ENCODE measurements at regions not wholly inside any gene's neighbourhood (a gene's known extent, or its start where the extent isn't known, plus 50 kb on each side); places are given as distances from the start of the nearest gene placed in this dataset.
"Not testable (repeated sequence)": the region's sequence is repeated elsewhere in the genome, so short reads cannot be mapped to it uniquely, and the experiment has no call there.

DNA sequence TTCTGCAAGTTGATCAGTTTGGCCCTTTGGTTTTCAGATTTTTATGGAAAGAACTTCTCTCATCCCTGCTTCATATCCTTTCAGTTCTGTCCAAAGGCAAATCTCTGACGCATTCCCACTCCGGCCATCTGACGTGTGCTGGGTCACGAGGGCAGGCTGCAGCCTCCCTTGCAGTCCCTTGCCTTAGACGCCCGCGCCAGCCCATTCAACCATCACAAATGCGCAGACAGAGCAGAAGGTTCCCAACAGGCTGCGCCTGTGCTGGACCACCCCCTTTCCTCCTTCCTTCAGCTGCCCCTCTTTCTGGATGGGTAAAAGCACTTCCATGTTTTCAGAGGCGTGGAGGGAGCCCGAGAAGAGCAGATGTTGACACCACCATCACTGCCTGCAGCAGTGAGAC is 144.2 kb downstream of the BCL2L11 start:
- FAIRE-seq; H2AK5ac ChIP-seq (ENCODE audit: low read depth, low read length): not testable (repeated sequence)

DNA sequence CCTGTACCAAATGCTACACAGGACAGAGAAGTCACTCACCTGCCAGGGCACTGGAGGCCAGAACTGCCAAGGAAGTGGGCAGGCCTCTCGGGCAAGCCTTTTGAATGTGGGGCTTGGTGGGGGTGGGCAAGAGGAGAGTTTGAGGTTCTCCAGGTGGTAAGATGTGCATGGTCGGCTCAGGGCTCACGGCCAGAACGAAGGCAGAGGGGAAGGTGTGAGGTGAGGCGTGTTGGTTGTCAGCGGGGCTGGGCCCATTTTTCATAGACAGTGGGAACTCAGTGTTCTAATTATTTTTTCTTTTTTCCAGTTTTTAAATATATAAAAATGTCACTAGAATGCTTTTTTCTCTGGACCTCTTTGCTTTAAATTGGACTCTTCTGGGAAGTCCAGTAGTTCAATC is 145.8 kb downstream of the BCL2L11 start:
- H3K36me3 ChIP-seq (ENCODE audit: control insufficient read depth in 2 of 4, insufficient read depth in 4 of 4, low read length in 3 of 4); H3K27me3 ChIP-seq (replicated peaks in 1 of 4; ENCODE audit: control insufficient read depth in 3 of 4, extremely low read depth in 1 of 4, insufficient read depth in 3 of 4, low read length in 3 of 4); H2BK20ac ChIP-seq (ENCODE audit: low read length); H3K79me2 ChIP-seq (ENCODE audit: control insufficient read depth in 1 of 2, insufficient read depth in 2 of 2, low read length in 2 of 2); H4K20me1 ChIP-seq (replicated peaks in 1 of 2; ENCODE audit: control insufficient read depth in 1 of 2, insufficient read depth in 2 of 2, low read length in 2 of 2); H2BK5ac ChIP-seq (ENCODE audit: low read depth, low read length); H3K23me2 ChIP-seq (ENCODE audit: low read depth, low read length); H3K27ac ChIP-seq (ENCODE audit: low read depth, low read length); H3K4me1 ChIP-seq (replicated peaks in 1 of 4; ENCODE audit: control insufficient read depth in 3 of 4, insufficient read depth in 4 of 4, low read length in 3 of 4); H2BK15ac ChIP-seq (ENCODE audit: low read length); H3K56ac ChIP-seq (replicated peaks; ENCODE audit: insufficient read length, low read depth, low read length); H3K14ac ChIP-seq (ENCODE audit: insufficient read length); DNase-seq (ENCODE audit: low read depth in 1 of 2, low spot score in 2 of 2); H4K91ac ChIP-seq (replicated peaks; ENCODE audit: insufficient read length, low read length); H2BK120ac ChIP-seq (replicated peaks; ENCODE audit: low read depth, low read length); H3K23ac ChIP-seq (ENCODE audit: insufficient read length); H3K9ac ChIP-seq (replicated peaks in 1 of 4; ENCODE audit: extremely low read depth in 1 of 4, low read depth in 3 of 4, low read length in 3 of 4); H3K4ac ChIP-seq (replicated peaks; ENCODE audit: insufficient read length, low read depth, low read length); FAIRE-seq; H3K79me1 ChIP-seq (ENCODE audit: low read depth, low read length); H4K5ac ChIP-seq (ENCODE audit: insufficient read length, low read depth, low read length); H3K9me3 ChIP-seq (ENCODE audit: insufficient read depth in 2 of 2, low read depth in 1 of 2, low read length in 1 of 2); H3K4me2 ChIP-seq (ENCODE audit: insufficient read depth in 1 of 2, low read depth in 2 of 2, low read length in 2 of 2); CTCF ChIA-PET (ENCODE audit: partially characterized antibody); POLR2A ChIA-PET (ENCODE audit: partially characterized antibody); H2BK12ac ChIP-seq (ENCODE audit: low read depth, low read length); H3K4me3 ChIP-seq (ENCODE audit: extremely low read depth in 1 of 4, insufficient read depth in 2 of 4, low read depth in 3 of 4, low read length in 4 of 4); H2AK5ac ChIP-seq (ENCODE audit: low read depth, low read length); H2AFZ ChIP-seq (ENCODE audit: low read length); H4K8ac ChIP-seq (ENCODE audit: extremely low read depth, insufficient read depth, low read length); H3K18ac ChIP-seq (ENCODE audit: extremely low read depth, low read length): not testable (repeated sequence)
- WGBS, 2 experiments (ENCODE audit: extremely low coverage in 1 of 2, insufficient coverage in 1 of 2, insufficient read length in 1 of 2, insufficient replicate concordance in 2 of 2, low coverage in 1 of 2, low lambda C conversion rate in 2 of 2, missing lambda C conversion rate in 1 of 2), result 93% methylated on average over 6 of the region's 6 CpGs; no CpG with 5 or more reads in 1 of the 2 experiments

More for the DNA sequence above, 144.2 kb downstream of the BCL2L11 start:
- H2BK120ac ChIP-seq (replicated peaks; ENCODE audit: low read depth, low read length); H3K4me2 ChIP-seq (ENCODE audit: insufficient read depth in 1 of 2, low read depth in 2 of 2, low read length in 2 of 2); H4K20me1 ChIP-seq (replicated peaks in 1 of 2; ENCODE audit: control insufficient read depth in 1 of 2, insufficient read depth in 2 of 2, low read length in 2 of 2); H2AFZ ChIP-seq (ENCODE audit: low read length); H2BK20ac ChIP-seq (ENCODE audit: low read length); H3K23me2 ChIP-seq (ENCODE audit: low read depth, low read length); H3K27me3 ChIP-seq (replicated peaks in 1 of 4; ENCODE audit: control insufficient read depth in 3 of 4, extremely low read depth in 1 of 4, insufficient read depth in 3 of 4, low read length in 3 of 4); H3K9me3 ChIP-seq (ENCODE audit: insufficient read depth in 2 of 2, low read depth in 1 of 2, low read length in 1 of 2); H3K18ac ChIP-seq (ENCODE audit: extremely low read depth, low read length); H3K23ac ChIP-seq (ENCODE audit: insufficient read length); H2BK12ac ChIP-seq (ENCODE audit: low read depth, low read length); H3K56ac ChIP-seq (replicated peaks; ENCODE audit: insufficient read length, low read depth, low read length); H3K36me3 ChIP-seq (ENCODE audit: control insufficient read depth in 2 of 4, insufficient read depth in 4 of 4, low read length in 3 of 4); H3K14ac ChIP-seq (ENCODE audit: insufficient read length); H3K4me1 ChIP-seq (replicated peaks in 1 of 4; ENCODE audit: control insufficient read depth in 3 of 4, insufficient read depth in 4 of 4, low read length in 3 of 4); H4K5ac ChIP-seq (ENCODE audit: insufficient read length, low read depth, low read length); H3K4me3 ChIP-seq (ENCODE audit: extremely low read depth in 1 of 4, insufficient read depth in 2 of 4, low read depth in 3 of 4, low read length in 4 of 4); H3K9ac ChIP-seq (replicated peaks in 1 of 4; ENCODE audit: extremely low read depth in 1 of 4, low read depth in 3 of 4, low read length in 3 of 4); H4K91ac ChIP-seq (replicated peaks; ENCODE audit: insufficient read length, low read length); H3K27ac ChIP-seq (ENCODE audit: low read depth, low read length); H3K79me2 ChIP-seq (ENCODE audit: control insufficient read depth in 1 of 2, insufficient read depth in 2 of 2, low read length in 2 of 2); H4K8ac ChIP-seq (ENCODE audit: extremely low read depth, insufficient read depth, low read length); H2BK5ac ChIP-seq (ENCODE audit: low read depth, low read length); CTCF ChIA-PET (ENCODE audit: partially characterized antibody); POLR2A ChIA-PET (ENCODE audit: partially characterized antibody); H3K79me1 ChIP-seq (ENCODE audit: low read depth, low read length); H3K4ac ChIP-seq (replicated peaks; ENCODE audit: insufficient read length, low read depth, low read length); H2BK15ac ChIP-seq (ENCODE audit: low read length); DNase-seq (ENCODE audit: low read depth in 1 of 2, low spot score in 2 of 2): not testable (repeated sequence)
- 96% methylated on average over 9 of the region's 11 CpGs; no CpG with 5 or more reads in 1 of the 2 experiments for WGBS, 2 experiments (ENCODE audit: extremely low coverage in 1 of 2, insufficient coverage in 1 of 2, insufficient read length in 1 of 2, insufficient replicate concordance in 2 of 2, low coverage in 1 of 2, low lambda C conversion rate in 2 of 2, missing lambda C conversion rate in 1 of 2)

Data from H1 (cell line).